Testis (tissue), 2 donors: ENCODE measurements at regions not wholly inside any gene's neighbourhood (a gene's known extent, or its start where the extent isn't known, plus 50 kb on each side); places are given as distances from the start of the nearest gene placed in this dataset.
"Not testable (repeated sequence)": the region's sequence is repeated elsewhere in the genome, so short reads cannot be mapped to it uniquely, and the experiment has no call there.

Experiments
- POLR2A ChIP-seq: fragments of 450-650 bp; IDR thresholded peaks from one replicate; pipeline ENCODE4 v1.6.1; 2017; ENCODE audit warnings: antibody characterized with exemption, mild to moderate bottlenecking, moderate library complexity
- TF ChIP-seq, protein P1 (sequence below), 3 experiments: fragments of 450-650 bp in 2 of 3; fragments of 200-600 bp in 1 of 3; sonication (generic) in 1 of 3; IDR thresholded peaks; one replicate each; pipeline ENCODE4 v1.5.1; 2016 to 2019; ENCODE audit warnings: antibody characterized with exemption in 3 of 3, mild to moderate bottlenecking in 2 of 3, moderate library complexity in 1 of 3

- TF ChIP-seq POLR2A: not testable (repeated sequence)
- TF ChIP-seq, protein P1, sequence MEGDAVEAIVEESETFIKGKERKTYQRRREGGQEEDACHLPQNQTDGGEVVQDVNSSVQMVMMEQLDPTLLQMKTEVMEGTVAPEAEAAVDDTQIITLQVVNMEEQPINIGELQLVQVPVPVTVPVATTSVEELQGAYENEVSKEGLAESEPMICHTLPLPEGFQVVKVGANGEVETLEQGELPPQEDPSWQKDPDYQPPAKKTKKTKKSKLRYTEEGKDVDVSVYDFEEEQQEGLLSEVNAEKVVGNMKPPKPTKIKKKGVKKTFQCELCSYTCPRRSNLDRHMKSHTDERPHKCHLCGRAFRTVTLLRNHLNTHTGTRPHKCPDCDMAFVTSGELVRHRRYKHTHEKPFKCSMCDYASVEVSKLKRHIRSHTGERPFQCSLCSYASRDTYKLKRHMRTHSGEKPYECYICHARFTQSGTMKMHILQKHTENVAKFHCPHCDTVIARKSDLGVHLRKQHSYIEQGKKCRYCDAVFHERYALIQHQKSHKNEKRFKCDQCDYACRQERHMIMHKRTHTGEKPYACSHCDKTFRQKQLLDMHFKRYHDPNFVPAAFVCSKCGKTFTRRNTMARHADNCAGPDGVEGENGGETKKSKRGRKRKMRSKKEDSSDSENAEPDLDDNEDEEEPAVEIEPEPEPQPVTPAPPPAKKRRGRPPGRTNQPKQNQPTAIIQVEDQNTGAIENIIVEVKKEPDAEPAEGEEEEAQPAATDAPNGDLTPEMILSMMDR (IDR thresholded peaks at IDR 0.05): not testable (repeated sequence)
These were observed 99.4 kb upstream of the NRBF2 start for GRCh38 chr10:63033616-63034185.
